ENCODE measurements at regions not wholly inside any gene's neighbourhood (a gene's known extent, or its start where the extent isn't known, plus 50 kb on each side); places are given as distances from the start of the nearest gene placed in this dataset.

DNA sequence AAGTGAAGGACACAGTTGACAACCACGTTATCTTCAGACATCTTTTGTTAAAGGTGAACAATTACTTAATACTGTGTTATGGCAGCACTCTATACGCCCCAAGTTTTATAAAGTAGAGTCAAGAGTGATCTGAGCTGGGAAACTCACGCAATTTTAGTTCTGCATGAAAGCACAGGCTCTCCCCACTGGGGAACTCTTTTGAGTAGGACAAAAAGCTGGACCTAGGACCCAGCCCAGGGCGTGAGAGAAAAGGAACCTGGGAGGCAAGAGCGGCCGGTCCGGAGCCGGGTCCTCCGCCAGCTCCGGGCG lies 152.6 kb upstream of the SLC4A4 start:
- TF ChIP-seq, protein P1, sequence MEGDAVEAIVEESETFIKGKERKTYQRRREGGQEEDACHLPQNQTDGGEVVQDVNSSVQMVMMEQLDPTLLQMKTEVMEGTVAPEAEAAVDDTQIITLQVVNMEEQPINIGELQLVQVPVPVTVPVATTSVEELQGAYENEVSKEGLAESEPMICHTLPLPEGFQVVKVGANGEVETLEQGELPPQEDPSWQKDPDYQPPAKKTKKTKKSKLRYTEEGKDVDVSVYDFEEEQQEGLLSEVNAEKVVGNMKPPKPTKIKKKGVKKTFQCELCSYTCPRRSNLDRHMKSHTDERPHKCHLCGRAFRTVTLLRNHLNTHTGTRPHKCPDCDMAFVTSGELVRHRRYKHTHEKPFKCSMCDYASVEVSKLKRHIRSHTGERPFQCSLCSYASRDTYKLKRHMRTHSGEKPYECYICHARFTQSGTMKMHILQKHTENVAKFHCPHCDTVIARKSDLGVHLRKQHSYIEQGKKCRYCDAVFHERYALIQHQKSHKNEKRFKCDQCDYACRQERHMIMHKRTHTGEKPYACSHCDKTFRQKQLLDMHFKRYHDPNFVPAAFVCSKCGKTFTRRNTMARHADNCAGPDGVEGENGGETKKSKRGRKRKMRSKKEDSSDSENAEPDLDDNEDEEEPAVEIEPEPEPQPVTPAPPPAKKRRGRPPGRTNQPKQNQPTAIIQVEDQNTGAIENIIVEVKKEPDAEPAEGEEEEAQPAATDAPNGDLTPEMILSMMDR (conservative IDR thresholded peaks at IDR 0.05 in 1 of 2, IDR thresholded peaks at IDR 0.05 in 1 of 2; ENCODE audit: extremely low read depth in 1 of 2, insufficient read depth in 1 of 2, low read depth in 1 of 2, low read length in 2 of 2): no peak
- TF ChIP-seq EZH2 (IDR thresholded peaks at IDR 0.05; ENCODE audit: borderline replicate concordance, low read length): peak; percentile 80

Data from mammary epithelial cell (primary cell).